ENCODE measurements at regions not wholly inside any gene's neighbourhood (a gene's known extent, or its start where the extent isn't known, plus 50 kb on each side); places are given as distances from the start of the nearest gene placed in this dataset.
"Not testable (repeated sequence)": the region's sequence is repeated elsewhere in the genome, so short reads cannot be mapped to it uniquely, and the experiment has no call there.

GRCh38 chr3:74268753-74269152 lies 345.7 kb downstream of the CNTN3 start:
- FAIRE-seq, result no peak

GRCh38 chr3:74267588-74268184 lies 346.8 kb downstream of the CNTN3 start:
- no peak for FAIRE-seq

- FAIRE-seq, result no peak
Measured at GRCh38 chr3:74267131-74267530, 347.3 kb downstream of the CNTN3 start.

GRCh38 chr3:74265069-74265468 lies 349.4 kb downstream of the CNTN3 start:
- FAIRE-seq, result no peak

GRCh38 chr3:74263031-74263430 lies 351.4 kb downstream of the CNTN3 start:
- FAIRE-seq, result no peak

DNA sequence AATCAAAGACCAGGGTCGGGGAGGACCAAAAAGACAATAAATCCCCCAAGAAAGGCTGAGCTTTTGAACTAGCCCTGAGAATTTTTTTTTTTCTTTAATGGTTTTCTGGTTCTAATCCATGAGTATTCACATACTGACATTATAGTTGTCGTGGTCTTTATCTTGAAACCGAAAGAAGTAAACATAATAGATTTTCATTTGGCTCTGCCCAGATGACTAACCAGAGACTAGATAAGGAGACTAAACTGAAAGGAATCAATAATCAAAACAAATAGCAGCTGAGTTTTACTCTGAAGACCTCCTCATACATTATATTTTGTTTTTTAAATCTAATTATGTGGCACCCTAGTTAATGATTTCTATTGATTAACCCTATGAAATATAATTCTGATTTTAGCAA lies 381.4 kb downstream of the CNTN3 start:
- FAIRE-seq, result no peak

- no peak for FAIRE-seq
Measured at GRCh38 chr3:74217467-74217866, 397.0 kb downstream of the CNTN3 start.

DNA sequence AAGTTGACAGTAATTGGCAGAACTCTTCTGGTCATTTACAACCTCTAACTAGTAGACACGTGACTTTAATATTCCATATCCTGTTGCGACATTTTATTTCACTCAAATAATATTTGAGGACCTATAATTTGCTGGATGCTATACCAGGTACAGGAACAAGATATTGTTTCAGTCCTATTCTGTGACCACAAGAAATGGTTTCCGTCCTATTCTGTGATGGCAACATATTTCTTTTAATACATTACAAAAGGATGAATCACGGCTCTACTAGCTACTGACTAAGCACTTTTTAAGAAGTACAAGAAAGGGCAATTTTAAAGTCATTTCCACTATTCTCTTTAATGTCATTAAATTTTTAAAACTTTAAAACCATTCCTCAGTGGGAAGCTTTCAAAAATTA lies 400.2 kb downstream of the CNTN3 start:
- no peak for FAIRE-seq

DNA sequence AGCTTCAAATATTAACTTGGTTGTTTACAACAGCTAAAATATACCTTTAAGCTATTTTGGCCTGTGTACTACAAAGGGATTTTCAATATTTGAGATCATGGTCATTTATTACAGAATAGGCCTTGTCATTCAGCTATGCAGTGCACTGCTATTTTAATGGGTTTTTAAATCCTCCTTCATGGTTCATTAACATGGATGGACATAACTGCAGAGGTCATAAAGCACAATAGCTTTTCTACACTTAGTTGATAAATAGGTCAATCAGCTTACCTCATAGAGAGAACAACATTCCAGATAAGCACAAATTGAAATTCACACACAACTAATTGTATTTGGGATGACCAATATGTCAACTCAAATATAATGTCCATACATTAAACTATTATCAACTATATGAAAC lies 403.7 kb downstream of the CNTN3 start:
- no peak for FAIRE-seq

DNA sequence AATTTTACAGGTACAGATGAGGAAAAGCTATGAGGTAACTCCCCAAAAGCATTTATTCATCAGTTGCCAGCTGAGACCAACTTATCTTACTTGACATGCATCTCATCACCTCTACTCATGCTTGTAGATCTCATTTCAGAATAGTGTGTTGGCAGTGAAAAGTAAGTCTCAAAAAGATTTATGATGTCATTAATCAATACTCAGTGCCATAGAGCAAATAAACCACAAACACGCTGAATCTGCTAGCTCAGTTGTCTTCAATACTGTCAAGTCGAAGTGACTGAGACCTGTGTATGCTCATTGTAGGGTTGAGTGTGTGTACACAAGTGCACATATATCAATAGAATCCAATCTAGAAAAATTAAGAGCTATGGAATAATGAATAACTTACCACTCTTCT lies 413.5 kb downstream of the CNTN3 start:
- FAIRE-seq, result no peak

DNA sequence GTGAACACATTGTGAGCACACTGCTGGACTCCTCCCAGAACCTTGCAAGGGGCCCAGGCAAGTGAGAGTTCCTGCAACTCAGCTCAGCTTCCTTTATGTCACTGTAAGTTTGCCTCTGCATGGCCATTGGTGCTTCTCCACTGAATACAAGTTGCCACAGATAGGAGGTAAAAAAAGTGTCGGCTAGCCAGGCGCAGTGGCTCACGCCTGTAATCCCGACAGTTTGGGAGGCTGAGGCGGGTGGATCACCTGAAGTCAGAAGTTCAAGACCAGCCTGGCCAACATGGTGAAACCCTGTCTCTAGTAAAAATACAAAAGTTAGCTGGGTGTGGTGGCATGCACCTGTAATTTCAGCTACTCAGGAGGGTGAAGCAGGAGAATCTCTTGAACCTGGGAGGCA lies 435.8 kb downstream of the CNTN3 start:
- FAIRE-seq, result not testable (repeated sequence)

GRCh38 chr3:74173090-74173489 lies 441.4 kb downstream of the CNTN3 start:
- no peak for FAIRE-seq

GRCh38 chr3:74167926-74168325 lies 446.5 kb downstream of the CNTN3 start:
- FAIRE-seq, result no peak

- FAIRE-seq, result no peak
Measured at GRCh38 chr3:74165211-74165610, 449.2 kb downstream of the CNTN3 start.

GRCh38 chr3:74149466-74149865 lies 465.0 kb downstream of the CNTN3 start:
- FAIRE-seq, result no peak

GRCh38 chr3:74145277-74145676 lies 469.2 kb downstream of the CNTN3 start:
- FAIRE-seq, result no peak

- no peak for FAIRE-seq
Measured at GRCh38 chr3:74139648-74140047, 474.8 kb downstream of the CNTN3 start.

DNA sequence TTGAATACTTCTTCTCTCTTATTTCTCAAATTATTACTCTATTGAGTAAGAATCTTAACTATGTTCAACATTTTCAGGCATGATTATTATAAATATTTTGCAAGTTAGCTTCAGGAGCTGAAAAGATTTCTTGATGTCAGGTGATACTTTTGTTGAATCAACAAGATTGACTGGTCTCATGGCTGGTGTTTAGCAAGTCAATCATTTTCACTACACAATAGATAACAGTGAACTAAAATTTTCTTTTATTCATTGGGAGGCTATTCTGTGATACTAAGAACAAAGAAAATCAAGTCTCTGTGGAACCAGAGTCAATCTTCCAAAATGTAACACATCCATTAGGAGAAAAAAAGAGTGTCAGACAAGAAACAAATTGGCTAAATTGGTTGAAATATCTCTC lies 476.7 kb downstream of the CNTN3 start:
- FAIRE-seq, result no peak

- FAIRE-seq, result no peak
Measured at GRCh38 chr3:74135808-74136207, 478.7 kb downstream of the CNTN3 start.

DNA sequence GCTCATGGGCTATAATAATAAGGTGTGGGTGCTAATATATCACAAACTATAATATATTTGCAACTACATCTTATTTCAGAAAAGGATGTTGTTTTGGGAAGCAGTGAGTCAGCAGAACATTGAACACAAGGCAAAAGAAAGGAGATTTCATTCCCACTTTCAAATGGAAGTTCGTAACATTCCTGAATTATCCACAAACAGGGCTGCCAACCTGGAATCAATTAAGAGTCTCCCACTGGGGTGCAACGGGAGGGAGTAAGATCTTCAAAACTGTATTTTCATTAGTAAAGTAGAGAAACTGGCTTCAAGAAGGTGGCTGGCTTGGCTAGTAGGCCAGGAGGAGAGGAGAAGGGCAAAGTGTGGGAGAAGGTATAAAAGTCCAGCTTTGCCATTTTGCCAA lies 479.6 kb downstream of the CNTN3 start:
- no peak for FAIRE-seq

GRCh38 chr3:74131546-74132328 lies 482.7 kb downstream of the CNTN3 start:
- FAIRE-seq, result not testable (repeated sequence)

- no peak for FAIRE-seq
Measured at GRCh38 chr3:74129611-74130010, 484.8 kb downstream of the CNTN3 start.

GRCh38 chr3:74129056-74129455 lies 485.4 kb downstream of the CNTN3 start:
- FAIRE-seq, result no peak

GRCh38 chr3:74127256-74127655 lies 487.2 kb downstream of the CNTN3 start:
- no peak for FAIRE-seq

GRCh38 chr3:74124782-74125181 lies 489.7 kb downstream of the CNTN3 start:
- no peak for FAIRE-seq

Data from islet of Langerhans (tissue), 1 donor.